ENCODE measurements at regions not wholly inside any gene's neighbourhood (a gene's known extent, or its start where the extent isn't known, plus 50 kb on each side); places are given as distances from the start of the nearest gene placed in this dataset.

DNA sequence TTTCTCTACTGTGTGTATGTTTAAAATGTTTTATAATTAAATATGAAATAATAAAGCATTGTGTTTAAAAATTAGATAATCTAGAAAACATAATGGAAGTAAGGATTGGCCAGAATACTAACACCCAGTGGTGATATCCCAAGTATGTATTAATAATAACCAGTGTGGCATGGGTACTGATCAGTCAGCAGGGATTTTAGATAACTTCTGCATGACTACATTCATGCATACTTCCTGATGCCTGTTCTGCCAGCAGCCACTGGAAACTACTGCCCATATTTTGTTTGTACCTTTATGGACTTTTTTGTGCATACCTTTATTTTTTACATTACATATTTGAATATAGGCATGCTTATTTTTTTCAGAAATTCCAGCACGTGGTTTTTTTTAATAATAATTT lies 156.6 kb upstream of the TMEM196 start:
- Mint-ChIP-seq H3K27me3 (no peaks in the 10 kb centered on the region), H3K27ac (no peak overlapping the region), H3K9me3 (peaks cover 0 to 13% (median 4%) of the 10 kb centered on the region in 8 donors), H3K4me1 (no peaks in the 10 kb centered on the region), H3K36me3 (no peaks in the 10 kb centered on the region), H3K4me3 (no peak overlapping the region)
- ChIA-PET CTCF (ENCODE audit: partially characterized antibody) (no interaction called here), POLR2A (ENCODE audit: partially characterized antibody) (no interaction called here)
- Histone ChIP-seq H3K27ac (ENCODE audit: low read depth, low read length) (no peak overlapping the region), H3K27me3 (ENCODE audit: insufficient read depth, low read length) (no peaks in the 10 kb centered on the region), H3K4me3 (ENCODE audit: low read length in 2 of 2) (no peak overlapping the region), H3K36me3 (ENCODE audit: insufficient read depth, low read length) (no peaks in the 10 kb centered on the region), H3K9me3 (ENCODE audit: control insufficient read depth in 1 of 2, low read length in 2 of 2) (no peaks in the 10 kb centered on the region), H3K4me1 (ENCODE audit: insufficient read depth, low read length) (no peaks in the 10 kb centered on the region)
- intact Hi-C loops (cut with micrococcal nuclease), result no loop called here
- no peak for DNase-seq

- Mint-ChIP-seq H3K4me3 (no peak overlapping the region), H3K9me3 (peaks cover 0 to 5% (median 3%) of the 10 kb centered on the region in 8 donors), H3K4me1 (no peaks in the 10 kb centered on the region), H3K27ac (no peak overlapping the region), H3K36me3 (no peaks in the 10 kb centered on the region), H3K27me3 (no peaks in the 10 kb centered on the region)
- ChIA-PET CTCF (ENCODE audit: partially characterized antibody) (no interaction called here), POLR2A (ENCODE audit: partially characterized antibody) (no interaction called here)
- no peaks in the 10 kb centered on the region for H3K4me1 ChIP-seq (ENCODE audit: insufficient read depth, low read length)
- H3K4me3 ChIP-seq (ENCODE audit: low read length in 2 of 2), result no peak overlapping the region
- DNase-seq, result no peak
- H3K36me3 ChIP-seq (ENCODE audit: insufficient read depth, low read length), result no peaks in the 10 kb centered on the region
- no peak overlapping the region for H3K27ac ChIP-seq (ENCODE audit: low read depth, low read length)
- no peaks in the 10 kb centered on the region for H3K9me3 ChIP-seq (ENCODE audit: control insufficient read depth in 1 of 2, low read length in 2 of 2)
- intact Hi-C loops (cut with micrococcal nuclease), result no loop called here
- no peaks in the 10 kb centered on the region for H3K27me3 ChIP-seq (ENCODE audit: insufficient read depth, low read length)
Measured at GRCh38 chr7:19928247-19928646, 154.8 kb upstream of the TMEM196 start.

DNA sequence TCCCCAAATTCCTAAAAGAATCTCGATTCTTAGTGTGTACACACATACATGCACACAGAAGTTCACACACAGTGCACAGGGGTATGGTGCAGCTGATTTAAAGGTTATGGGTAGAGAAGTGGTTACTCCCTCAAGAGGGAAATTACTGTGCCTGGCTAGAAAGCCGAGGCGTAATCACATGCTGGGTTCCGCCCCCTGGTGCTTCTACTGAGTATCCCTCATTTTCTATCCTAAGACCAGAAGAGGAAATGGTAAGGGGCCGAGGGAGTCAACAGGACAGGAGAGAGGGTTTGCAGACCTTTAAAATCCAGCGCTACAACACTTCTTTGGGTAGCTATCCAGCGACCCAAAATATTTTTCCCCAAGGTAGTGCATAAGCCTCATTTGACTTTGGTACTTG lies 147.3 kb upstream of the TMEM196 start:
- H3K4me3 ChIP-seq (ENCODE audit: low read length in 2 of 2), result no peak overlapping the region
- no peaks in the 10 kb centered on the region for H3K4me1 ChIP-seq (ENCODE audit: insufficient read depth, low read length)
- ChIA-PET POLR2A (ENCODE audit: partially characterized antibody) (no interaction called here), CTCF (ENCODE audit: partially characterized antibody) (no interaction called here)
- DNase-seq, result no peak
- Mint-ChIP-seq H3K4me1 (no peaks in the 10 kb centered on the region), H3K4me3 (no peak overlapping the region), H3K36me3 (no peaks in the 10 kb centered on the region), H3K27me3 (no peaks in the 10 kb centered on the region), H3K9me3 (peaks cover 0 to 6% (median under 1%) of the 10 kb centered on the region in 8 donors), H3K27ac (no peak overlapping the region)
- no peak overlapping the region for H3K27ac ChIP-seq (ENCODE audit: low read depth, low read length)
- no peaks in the 10 kb centered on the region for H3K27me3 ChIP-seq (ENCODE audit: insufficient read depth, low read length)
- intact Hi-C loops (cut with micrococcal nuclease), result no loop called here
- no peaks in the 10 kb centered on the region for H3K9me3 ChIP-seq (ENCODE audit: control insufficient read depth in 1 of 2, low read length in 2 of 2)
- H3K36me3 ChIP-seq (ENCODE audit: insufficient read depth, low read length), result no peaks in the 10 kb centered on the region

GRCh38 chr7:19920166-19920565 lies 146.7 kb upstream of the TMEM196 start:
- CTCF ChIA-PET (ENCODE audit: partially characterized antibody), result no interaction called here
- Mint-ChIP-seq H3K4me1 (no peaks in the 10 kb centered on the region), H3K4me3 (no peak overlapping the region), H3K9me3 (peaks cover 0 to 6% (median under 1%) of the 10 kb centered on the region in 8 donors), H3K27ac (no peak overlapping the region), H3K36me3 (no peaks in the 10 kb centered on the region), H3K27me3 (no peaks in the 10 kb centered on the region)
- POLR2A ChIA-PET (ENCODE audit: partially characterized antibody), result no interaction called here
- H3K4me3 ChIP-seq (ENCODE audit: low read length in 2 of 2), result no peak overlapping the region
- DNase-seq, result no peak
- H3K9me3 ChIP-seq (ENCODE audit: control insufficient read depth in 1 of 2, low read length in 2 of 2), result no peaks in the 10 kb centered on the region
- H3K4me1 ChIP-seq (ENCODE audit: insufficient read depth, low read length), result no peaks in the 10 kb centered on the region
- no peak overlapping the region for H3K27ac ChIP-seq (ENCODE audit: low read depth, low read length)
- H3K27me3 ChIP-seq (ENCODE audit: insufficient read depth, low read length), result no peaks in the 10 kb centered on the region
- H3K36me3 ChIP-seq (ENCODE audit: insufficient read depth, low read length), result no peaks in the 10 kb centered on the region
- intact Hi-C loops (cut with micrococcal nuclease), result no loop called here

DNA sequence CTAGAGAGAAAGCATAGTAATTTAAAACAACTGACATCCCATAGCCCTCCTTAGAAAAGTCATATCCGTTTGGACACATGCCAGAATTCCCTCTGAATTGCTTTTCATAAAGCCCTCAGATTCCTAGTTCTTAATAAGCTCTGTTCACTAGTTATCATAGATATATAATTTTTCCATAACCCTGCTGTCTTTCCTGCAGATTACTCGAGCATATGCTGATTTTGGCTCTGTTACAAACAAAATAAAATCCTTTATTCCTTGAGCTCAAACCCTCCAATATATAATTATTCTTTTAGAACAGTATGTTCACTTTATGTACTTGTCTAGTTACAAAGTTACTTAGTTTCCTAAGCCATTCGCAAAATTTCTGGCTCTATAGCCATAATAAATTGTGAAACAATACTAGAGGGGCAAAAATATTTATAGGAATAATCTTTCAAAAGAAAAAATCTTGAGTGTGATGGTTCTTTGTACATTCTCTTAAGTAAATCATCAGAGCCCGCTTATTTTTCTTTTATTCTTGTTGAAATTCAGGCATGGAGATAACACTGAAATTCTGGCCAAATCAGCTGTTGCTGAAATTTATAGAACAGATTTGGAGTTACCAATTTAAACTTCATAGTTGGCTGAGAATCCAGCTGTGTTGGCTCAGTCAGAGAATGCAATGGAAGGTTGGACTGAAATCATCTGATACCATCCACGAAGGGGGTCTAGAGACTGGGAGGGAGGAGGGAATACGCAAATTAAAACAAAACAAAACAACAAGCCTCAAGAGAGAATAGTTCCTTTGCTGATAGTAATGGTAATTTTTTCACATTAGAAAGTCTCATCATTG lies 146.1 kb upstream of the TMEM196 start:
- intact Hi-C loops (cut with micrococcal nuclease), result no loop called here
- no peak overlapping the region for H3K27ac Mint-ChIP-seq
- Histone ChIP-seq H3K27ac (ENCODE audit: low read depth, low read length) (no peak overlapping the region), H3K4me3 (ENCODE audit: low read length in 2 of 2) (no peak overlapping the region), H3K9me3 (ENCODE audit: control insufficient read depth in 1 of 2, low read length in 2 of 2) (no peaks in the 10 kb centered on the region), H3K36me3 (ENCODE audit: insufficient read depth, low read length) (no peaks in the 10 kb centered on the region), H3K27me3 (ENCODE audit: insufficient read depth, low read length) (no peaks in the 10 kb centered on the region), H3K4me1 (ENCODE audit: insufficient read depth, low read length) (no peaks in the 10 kb centered on the region)
- ChIA-PET POLR2A (ENCODE audit: partially characterized antibody) (no interaction called here), CTCF (ENCODE audit: partially characterized antibody) (no interaction called here)
- no peak for DNase-seq
- peaks cover 0 to 6% (median 0%) of the 10 kb centered on the region in 8 donors for H3K9me3 Mint-ChIP-seq
- H3K4me1 Mint-ChIP-seq, result no peaks in the 10 kb centered on the region
- no peaks in the 10 kb centered on the region for H3K36me3 Mint-ChIP-seq
- no peaks in the 10 kb centered on the region for H3K27me3 Mint-ChIP-seq
- no peak overlapping the region for H3K4me3 Mint-ChIP-seq

DNA sequence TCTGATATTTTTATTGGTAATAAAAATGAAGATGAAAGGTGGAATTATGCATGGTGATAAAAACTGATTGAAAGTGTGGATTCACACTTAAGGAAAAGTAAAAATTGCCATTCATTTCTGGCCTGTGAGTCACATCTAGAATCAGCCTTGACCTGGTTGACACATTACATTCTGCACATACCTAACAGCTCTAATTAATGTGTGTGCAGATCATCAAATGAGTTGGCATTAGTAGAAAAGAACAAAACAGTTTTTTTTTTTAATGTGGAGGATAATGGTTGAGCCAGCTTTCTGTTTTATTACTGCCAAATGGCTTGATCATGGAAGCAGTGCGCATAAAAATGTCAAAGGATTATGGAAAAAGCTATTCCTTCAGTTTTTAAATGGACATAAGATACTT lies 142.6 kb upstream of the TMEM196 start:
- no peak overlapping the region for H3K4me3 Mint-ChIP-seq
- Histone ChIP-seq H3K27me3 (ENCODE audit: insufficient read depth, low read length) (no peaks in the 10 kb centered on the region), H3K9me3 (ENCODE audit: control insufficient read depth in 1 of 2, low read length in 2 of 2) (no peaks in the 10 kb centered on the region), H3K27ac (ENCODE audit: low read depth, low read length) (no peak overlapping the region), H3K4me1 (ENCODE audit: insufficient read depth, low read length) (no peaks in the 10 kb centered on the region), H3K4me3 (ENCODE audit: low read length in 2 of 2) (no peak overlapping the region), H3K36me3 (ENCODE audit: insufficient read depth, low read length) (no peaks in the 10 kb centered on the region)
- no peaks in the 10 kb centered on the region for H3K27me3 Mint-ChIP-seq
- H3K4me1 Mint-ChIP-seq, result no peaks in the 10 kb centered on the region
- no peak for DNase-seq
- no peaks in the 10 kb centered on the region for H3K36me3 Mint-ChIP-seq
- no peak overlapping the region for H3K27ac Mint-ChIP-seq
- intact Hi-C loops (cut with micrococcal nuclease), result no loop called here
- ChIA-PET POLR2A (ENCODE audit: partially characterized antibody) (no interaction called here), CTCF (ENCODE audit: partially characterized antibody) (no interaction called here)
- peaks cover 0 to 4% (median under 1%) of the 10 kb centered on the region in 8 donors for H3K9me3 Mint-ChIP-seq

DNA sequence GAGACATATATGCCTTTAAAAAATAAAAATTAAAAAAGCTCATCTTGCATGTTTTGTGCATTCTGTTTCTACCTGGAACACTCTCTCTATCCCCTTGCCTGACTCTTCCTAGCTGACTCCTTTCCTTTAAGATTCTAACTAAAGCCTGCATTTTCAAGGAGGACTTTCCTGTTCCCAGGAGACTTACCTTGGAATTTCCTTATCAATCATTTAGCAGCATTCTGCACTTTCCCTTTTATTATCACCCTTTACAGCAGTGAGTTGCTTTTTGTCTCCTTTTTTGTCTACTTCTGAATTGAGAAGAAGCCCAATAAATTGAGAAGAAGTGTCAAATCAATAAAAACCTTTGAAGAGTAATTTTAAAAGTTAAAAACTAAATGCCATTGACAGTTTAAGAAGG lies 142.2 kb upstream of the TMEM196 start:
- no peak overlapping the region for H3K4me3 Mint-ChIP-seq
- no peaks in the 10 kb centered on the region for H3K36me3 ChIP-seq (ENCODE audit: insufficient read depth, low read length)
- no peaks in the 10 kb centered on the region for H3K4me1 Mint-ChIP-seq
- H3K27ac ChIP-seq (ENCODE audit: low read depth, low read length), result no peak overlapping the region
- no peaks in the 10 kb centered on the region for H3K27me3 Mint-ChIP-seq
- ChIA-PET POLR2A (ENCODE audit: partially characterized antibody) (no interaction called here), CTCF (ENCODE audit: partially characterized antibody) (no interaction called here)
- no peak overlapping the region for H3K27ac Mint-ChIP-seq
- no peaks in the 10 kb centered on the region for H3K27me3 ChIP-seq (ENCODE audit: insufficient read depth, low read length)
- no peaks in the 10 kb centered on the region for H3K9me3 ChIP-seq (ENCODE audit: control insufficient read depth in 1 of 2, low read length in 2 of 2)
- no peaks in the 10 kb centered on the region for H3K4me1 ChIP-seq (ENCODE audit: insufficient read depth, low read length)
- no peaks in the 10 kb centered on the region for H3K36me3 Mint-ChIP-seq
- H3K9me3 Mint-ChIP-seq, result peaks cover 0 to 5% (median under 1%) of the 10 kb centered on the region in 8 donors
- intact Hi-C loops (cut with micrococcal nuclease), result no loop called here
- no peak for DNase-seq
- no peak overlapping the region for H3K4me3 ChIP-seq (ENCODE audit: low read length in 2 of 2)

DNA sequence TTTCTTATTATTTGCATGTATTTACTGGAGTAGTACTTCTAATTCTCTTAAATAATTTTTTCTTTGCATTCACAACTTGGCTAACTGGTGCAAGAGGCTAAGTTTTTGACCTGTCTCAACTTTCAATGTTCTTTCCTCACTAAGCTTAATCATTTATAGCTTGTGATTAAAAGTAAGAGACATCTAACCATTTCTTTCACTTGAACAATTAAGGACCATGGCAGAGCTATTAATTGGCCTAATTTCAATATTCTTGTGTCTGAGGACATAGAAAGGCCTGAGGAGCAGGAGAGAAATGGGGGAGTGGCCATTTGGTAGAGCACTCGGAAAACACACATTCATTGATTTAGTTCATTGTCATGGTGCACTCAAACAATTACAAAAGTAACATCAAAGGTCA lies 141.4 kb upstream of the TMEM196 start:
- Mint-ChIP-seq H3K9me3 (peaks cover 0 to 5% (median 0%) of the 10 kb centered on the region in 8 donors), H3K36me3 (no peaks in the 10 kb centered on the region), H3K27me3 (no peaks in the 10 kb centered on the region), H3K27ac (no peak overlapping the region), H3K4me3 (no peak overlapping the region), H3K4me1 (no peaks in the 10 kb centered on the region)
- ChIA-PET CTCF (ENCODE audit: partially characterized antibody) (no interaction called here), POLR2A (ENCODE audit: partially characterized antibody) (no interaction called here)
- intact Hi-C loops (cut with micrococcal nuclease), result no loop called here
- no peaks in the 10 kb centered on the region for H3K9me3 ChIP-seq (ENCODE audit: control insufficient read depth in 1 of 2, low read length in 2 of 2)
- DNase-seq, result no peak
- no peak overlapping the region for H3K4me3 ChIP-seq (ENCODE audit: low read length in 2 of 2)
- H3K4me1 ChIP-seq (ENCODE audit: insufficient read depth, low read length), result no peaks in the 10 kb centered on the region
- no peaks in the 10 kb centered on the region for H3K36me3 ChIP-seq (ENCODE audit: insufficient read depth, low read length)
- H3K27ac ChIP-seq (ENCODE audit: low read depth, low read length), result no peak overlapping the region
- H3K27me3 ChIP-seq (ENCODE audit: insufficient read depth, low read length), result no peaks in the 10 kb centered on the region

Data from CD4-positive, alpha-beta memory T cell (primary cell).